K562 (cell line): ENCODE measurements at regions not wholly inside any gene's neighbourhood (a gene's known extent, or its start where the extent isn't known, plus 50 kb on each side); places are given as distances from the start of the nearest gene placed in this dataset.

Experiments
- BHLHE40 ChIP-seq: IDR thresholded peaks from 2 replicates; pipeline ENCODE4 v1.6.1; 2011; ENCODE audit warnings: low read length, improper control_type of control experiment
- CTCF ChIP-seq, 3 experiments: IDR thresholded peaks in 2 of 3; conservative IDR thresholded peaks in 1 of 3; 2 replicates each; pipeline ENCODE4 v1.5.1; 2011 to 2012; ENCODE audit warnings: low read length in 3 of 3, mild to moderate bottlenecking in 3 of 3, control low read depth in 2 of 3, improper control_type of control experiment in 1 of 3, inconsistent platforms in 1 of 3, low read depth in 1 of 3, mixed read lengths in 1 of 3, moderate library complexity in 1 of 3; ENCODE audit not compliant: insufficient read depth in 2 of 3
- EZH2 ChIP-seq: IDR thresholded peaks from 2 replicates; pipeline ENCODE4 v1.6.1; 2012; ENCODE audit warnings: low read depth, mild to moderate bottlenecking, inconsistent platforms, low read length, borderline replicate concordance
- FOXJ3 ChIP-seq: sonication (generic); formaldehyde crosslinking; IDR thresholded peaks from 2 replicates; pipeline ENCODE4 v1.4.0; 2020; ENCODE audit warnings: mild to moderate bottlenecking, missing genetic modification reagents
- MTA3 ChIP-seq: fragments of 450-650 bp; formaldehyde crosslinking; IDR thresholded peaks from 2 replicates; pipeline ENCODE4 v1.6.1; 2017; ENCODE audit warnings: mild to moderate bottlenecking, borderline replicate concordance
- RBM17 ChIP-seq: fragments of 200-400 bp; formaldehyde crosslinking; IDR thresholded peaks from 2 replicates; pipeline ENCODE4 v1.6.1; 2017; ENCODE audit warnings: low read depth, mild to moderate bottlenecking, low read length, borderline replicate concordance
- SRF ChIP-seq, 2 experiments: fragments of 250-450, 450-650 bp in 1 of 2; sonication (Bioruptor Pico) in 1 of 2; sonication (generic) in 1 of 2; formaldehyde crosslinking; IDR thresholded peaks; 2 replicates each; pipeline versions ENCODE4 v1.5.0 to v1.5.1; 2020 to 2022; ENCODE audit warnings: mild to moderate bottlenecking in 1 of 2, missing genetic modification reagents in 1 of 2
- TAF1 ChIP-seq: IDR thresholded peaks from 2 replicates; pipeline ENCODE4 v1.6.1; 2011; ENCODE audit warnings: mild to moderate bottlenecking, low read length, moderate library complexity; ENCODE audit not compliant: insufficient read depth, control insufficient read depth, severe bottlenecking; ENCODE audit errors: extremely low read depth
- ZC3H4 ChIP-seq: sonication (generic); formaldehyde crosslinking; IDR thresholded peaks from 2 replicates; pipeline ENCODE4 v1.9.0; 2021; ENCODE audit warnings: missing genetic modification reagents, borderline replicate concordance
- ZNF584 ChIP-seq: fragments of 200-800 bp; sonication (Bioruptor generic); IDR thresholded peaks from 2 replicates; pipeline ENCODE4 v1.6.1; 2016; ENCODE audit warnings: low read depth, mild to moderate bottlenecking, missing genetic modification characterization, missing compliant biosample characterization
- TF ChIP-seq, protein P1 (sequence below): fragments of 250-450 bp; sonication (Bioruptor Pico); IDR thresholded peaks from 2 replicates; pipeline ENCODE4 v1.8.0; 2022; ENCODE audit warnings: inconsistent platforms

GRCh38 chr5:91449083-91449482 is 66.0 kb upstream of the ARRDC3 start:
- TF ChIP-seq EZH2 (no peak), CTCF (IDR thresholded peaks at IDR 0.05 in 2 of 3, conservative IDR thresholded peaks at IDR 0.05 in 1 of 3; ENCODE audit: insufficient read depth in 2 of 3, low read depth in 1 of 3, low read length in 3 of 3) (no peak), RBM17 (no peak), SRF (CRISPR knock-in tag; IDR thresholded peaks at IDR 0.05) (no peak), TAF1 (no peak), FOXJ3 (CRISPR knock-in tag) (no peak), ZNF584 (CRISPR knock-in tag) (no peak), ZC3H4 (no peak), BHLHE40 (no peak), MTA3 (no peak)
- TF ChIP-seq, protein P1, sequence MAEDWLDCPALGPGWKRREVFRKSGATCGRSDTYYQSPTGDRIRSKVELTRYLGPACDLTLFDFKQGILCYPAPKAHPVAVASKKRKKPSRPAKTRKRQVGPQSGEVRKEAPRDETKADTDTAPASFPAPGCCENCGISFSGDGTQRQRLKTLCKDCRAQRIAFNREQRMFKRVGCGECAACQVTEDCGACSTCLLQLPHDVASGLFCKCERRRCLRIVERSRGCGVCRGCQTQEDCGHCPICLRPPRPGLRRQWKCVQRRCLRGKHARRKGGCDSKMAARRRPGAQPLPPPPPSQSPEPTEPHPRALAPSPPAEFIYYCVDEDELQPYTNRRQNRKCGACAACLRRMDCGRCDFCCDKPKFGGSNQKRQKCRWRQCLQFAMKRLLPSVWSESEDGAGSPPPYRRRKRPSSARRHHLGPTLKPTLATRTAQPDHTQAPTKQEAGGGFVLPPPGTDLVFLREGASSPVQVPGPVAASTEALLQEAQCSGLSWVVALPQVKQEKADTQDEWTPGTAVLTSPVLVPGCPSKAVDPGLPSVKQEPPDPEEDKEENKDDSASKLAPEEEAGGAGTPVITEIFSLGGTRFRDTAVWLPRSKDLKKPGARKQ (CRISPR knock-in tag), result no peak
